ENCODE measurements at regions not wholly inside any gene's neighbourhood (a gene's known extent, or its start where the extent isn't known, plus 50 kb on each side); places are given as distances from the start of the nearest gene placed in this dataset.

DNA sequence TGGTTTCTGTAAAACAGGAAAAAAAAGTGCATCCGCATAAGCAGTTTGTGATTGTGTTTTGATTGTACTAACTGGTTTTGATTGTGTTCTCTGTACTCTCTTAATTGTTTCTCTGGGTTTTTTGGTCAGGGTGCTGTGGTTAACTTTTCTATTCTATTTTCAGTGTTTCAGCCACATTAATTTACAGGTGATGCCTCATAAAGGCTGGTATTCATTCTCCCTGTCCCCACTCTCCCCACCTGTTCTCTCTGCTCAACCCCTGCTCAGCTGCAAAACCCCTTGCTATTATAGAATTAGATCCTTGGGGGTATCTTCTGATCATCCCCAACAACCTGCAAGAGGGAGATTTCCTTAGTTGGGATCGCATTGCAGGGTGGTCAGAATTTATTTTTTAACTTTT is 285.4 kb upstream of the AZI2 start:
- Histone ChIP-seq H3K36me3 (no peaks in the 10 kb centered on the region), H3K4me1 (no peaks in the 10 kb centered on the region), H3K4me3 (no peak overlapping the region), H3K27me3 (no peaks in the 10 kb centered on the region), H3K27ac (replicated peaks in 1 of 4) (no peak overlapping the region), H3K9me3 (no peaks in the 10 kb centered on the region)
- DNase-seq (ENCODE audit: extremely low spot score), result no peak
- intact Hi-C loops (cut with DNase I), result no loop called here
- WGBS, result 96% methylated on average over 2 of the region's 2 CpGs
- no peak for TF ChIP-seq POLR2AphosphoS5 (IDR thresholded peaks at IDR 0.05)
- no peak for TF ChIP-seq EP300 (IDR thresholded peaks at IDR 0.05)
- no peak for TF ChIP-seq POLR2A (IDR thresholded peaks at IDR 0.05; ENCODE audit: low read depth)
- TF ChIP-seq, protein P1, sequence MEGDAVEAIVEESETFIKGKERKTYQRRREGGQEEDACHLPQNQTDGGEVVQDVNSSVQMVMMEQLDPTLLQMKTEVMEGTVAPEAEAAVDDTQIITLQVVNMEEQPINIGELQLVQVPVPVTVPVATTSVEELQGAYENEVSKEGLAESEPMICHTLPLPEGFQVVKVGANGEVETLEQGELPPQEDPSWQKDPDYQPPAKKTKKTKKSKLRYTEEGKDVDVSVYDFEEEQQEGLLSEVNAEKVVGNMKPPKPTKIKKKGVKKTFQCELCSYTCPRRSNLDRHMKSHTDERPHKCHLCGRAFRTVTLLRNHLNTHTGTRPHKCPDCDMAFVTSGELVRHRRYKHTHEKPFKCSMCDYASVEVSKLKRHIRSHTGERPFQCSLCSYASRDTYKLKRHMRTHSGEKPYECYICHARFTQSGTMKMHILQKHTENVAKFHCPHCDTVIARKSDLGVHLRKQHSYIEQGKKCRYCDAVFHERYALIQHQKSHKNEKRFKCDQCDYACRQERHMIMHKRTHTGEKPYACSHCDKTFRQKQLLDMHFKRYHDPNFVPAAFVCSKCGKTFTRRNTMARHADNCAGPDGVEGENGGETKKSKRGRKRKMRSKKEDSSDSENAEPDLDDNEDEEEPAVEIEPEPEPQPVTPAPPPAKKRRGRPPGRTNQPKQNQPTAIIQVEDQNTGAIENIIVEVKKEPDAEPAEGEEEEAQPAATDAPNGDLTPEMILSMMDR (IDR thresholded peaks at IDR 0.05), result no peak

DNA sequence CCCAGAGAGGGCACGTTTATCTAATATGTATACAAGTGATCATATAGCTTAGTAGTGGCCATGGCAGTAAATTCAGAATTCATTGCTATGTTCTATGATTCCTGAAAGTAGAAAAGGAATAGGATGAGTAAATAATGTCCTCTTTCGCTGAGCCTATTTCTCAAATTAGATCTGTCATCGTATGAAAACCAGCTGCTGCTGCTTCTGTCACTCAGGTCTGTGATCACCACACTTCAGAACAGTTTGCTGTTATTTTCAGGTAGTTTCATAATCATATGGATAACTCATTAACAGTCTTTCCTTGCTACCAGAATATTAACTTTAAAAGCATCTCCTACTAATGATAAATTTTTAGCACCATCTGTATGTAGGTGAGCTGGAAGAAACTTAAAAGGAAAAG is 289.1 kb upstream of the AZI2 start:
- H3K4me1 ChIP-seq, result no peaks in the 10 kb centered on the region
- no peaks in the 10 kb centered on the region for H3K36me3 ChIP-seq
- WGBS, result 62% methylated on average over 3 of the region's 3 CpGs
- TF ChIP-seq POLR2A (IDR thresholded peaks at IDR 0.05; ENCODE audit: low read depth) (no peak), EP300 (IDR thresholded peaks at IDR 0.05) (no peak), POLR2AphosphoS5 (IDR thresholded peaks at IDR 0.05) (no peak)
- TF ChIP-seq, protein P1 (IDR thresholded peaks at IDR 0.05), result no peak
- intact Hi-C loops (cut with DNase I), result no loop called here
- H3K27ac ChIP-seq (replicated peaks in 1 of 4), result no peak overlapping the region
- DNase-seq (ENCODE audit: extremely low spot score), result no peak
- H3K9me3 ChIP-seq, result no peaks in the 10 kb centered on the region
- no peak overlapping the region for H3K4me3 ChIP-seq
- no peaks in the 10 kb centered on the region for H3K27me3 ChIP-seq

DNA sequence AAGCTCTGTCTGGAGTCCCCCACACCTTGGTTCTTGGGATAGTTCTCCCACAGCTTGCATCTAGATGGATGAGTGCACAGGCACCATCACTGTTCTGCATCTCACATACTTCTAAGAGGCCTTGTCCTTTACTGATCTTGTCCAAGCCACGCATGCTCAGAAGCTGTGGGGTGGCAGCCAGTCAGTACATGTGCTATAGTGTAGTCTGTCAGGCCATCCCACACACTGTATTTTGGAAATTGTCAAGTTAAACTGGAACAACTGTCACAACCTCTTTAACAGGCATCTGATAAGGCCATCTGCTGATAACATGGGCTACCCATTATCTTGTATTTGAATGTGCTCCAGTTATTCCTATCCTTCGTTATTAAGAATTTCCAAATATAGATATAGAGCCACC is 296.5 kb upstream of the AZI2 start:
- H3K9me3 ChIP-seq, result no peaks in the 10 kb centered on the region
- no peaks in the 10 kb centered on the region for H3K4me1 ChIP-seq
- H3K27ac ChIP-seq (replicated peaks in 1 of 4), result no peak overlapping the region
- H3K4me3 ChIP-seq, result no peak overlapping the region
- intact Hi-C loops (cut with DNase I), result no loop called here
- DNase-seq (ENCODE audit: extremely low spot score), result no peak
- H3K36me3 ChIP-seq, result no peaks in the 10 kb centered on the region
- 95% methylated on average over 2 of the region's 2 CpGs for WGBS
- TF ChIP-seq, protein P1 (IDR thresholded peaks at IDR 0.05), result no peak
- no peak for TF ChIP-seq EP300 (IDR thresholded peaks at IDR 0.05)
- TF ChIP-seq POLR2A (IDR thresholded peaks at IDR 0.05; ENCODE audit: low read depth), result no peak
- no peak for TF ChIP-seq POLR2AphosphoS5 (IDR thresholded peaks at IDR 0.05)
- no peaks in the 10 kb centered on the region for H3K27me3 ChIP-seq

DNA sequence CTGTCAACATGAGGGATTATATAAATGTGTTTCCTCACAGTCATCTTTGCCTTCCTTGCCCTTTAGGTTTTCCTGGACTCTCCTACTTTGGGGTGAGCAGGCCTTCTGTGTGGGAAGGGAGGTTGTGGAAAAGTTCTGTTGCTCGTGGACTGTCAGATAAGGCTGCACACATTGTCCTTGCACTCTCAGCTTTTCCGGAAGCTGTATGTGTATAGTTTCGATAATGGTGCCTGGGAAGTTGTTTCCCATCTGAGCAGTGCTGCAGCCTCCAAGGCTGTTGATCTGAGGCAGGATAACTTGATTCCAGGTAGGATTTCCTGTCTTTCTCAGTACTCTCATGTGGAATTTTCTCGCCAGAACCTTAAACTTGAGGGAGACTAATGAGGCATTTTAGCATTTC is 297.8 kb upstream of the AZI2 start:
- Histone ChIP-seq H3K4me1 (no peaks in the 10 kb centered on the region), H3K27ac (replicated peaks in 1 of 4) (no peak overlapping the region), H3K36me3 (no peaks in the 10 kb centered on the region), H3K4me3 (no peak overlapping the region), H3K27me3 (no peaks in the 10 kb centered on the region), H3K9me3 (no peaks in the 10 kb centered on the region)
- intact Hi-C loops (cut with DNase I), result no loop called here
- no peak for TF ChIP-seq POLR2A (IDR thresholded peaks at IDR 0.05; ENCODE audit: low read depth)
- TF ChIP-seq EP300 (IDR thresholded peaks at IDR 0.05), result no peak
- TF ChIP-seq, protein P1 (IDR thresholded peaks at IDR 0.05), result no peak
- TF ChIP-seq POLR2AphosphoS5 (IDR thresholded peaks at IDR 0.05), result no peak
- DNase-seq (ENCODE audit: extremely low spot score), result no peak
- WGBS, result 86% methylated on average over 4 of the region's 4 CpGs

DNA sequence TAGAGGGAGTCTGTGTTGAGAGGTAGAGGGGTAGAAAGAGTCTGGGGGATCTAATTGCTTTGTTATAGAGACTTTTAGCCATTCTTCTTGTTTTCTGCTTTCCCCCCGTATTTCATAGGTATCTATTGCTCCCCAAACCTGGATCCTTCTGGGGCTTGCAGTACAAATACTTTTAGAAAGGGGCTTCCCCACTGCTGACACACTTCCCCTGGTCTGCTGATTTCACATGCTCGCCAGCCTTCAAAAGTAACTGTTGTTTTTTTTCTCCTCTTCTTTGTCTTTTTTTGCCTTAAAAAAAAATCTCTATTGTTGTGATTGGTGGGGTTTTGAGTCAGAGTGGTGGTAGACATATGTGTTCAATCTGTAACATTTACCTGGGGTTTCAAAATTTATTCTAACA is 300.6 kb upstream of the AZI2 start:
- no peak for DNase-seq (ENCODE audit: extremely low spot score)
- TF ChIP-seq POLR2AphosphoS5 (IDR thresholded peaks at IDR 0.05), result no peak
- TF ChIP-seq, protein P1 (IDR thresholded peaks at IDR 0.05), result no peak
- no peak for TF ChIP-seq EP300 (IDR thresholded peaks at IDR 0.05)
- TF ChIP-seq POLR2A (IDR thresholded peaks at IDR 0.05; ENCODE audit: low read depth), result no peak
- intact Hi-C loops (cut with DNase I), result no loop called here
- WGBS, result 89% methylated on average over 2 of the region's 2 CpGs
- Histone ChIP-seq H3K4me1 (no peaks in the 10 kb centered on the region), H3K36me3 (no peaks in the 10 kb centered on the region), H3K27me3 (no peaks in the 10 kb centered on the region), H3K27ac (replicated peaks in 1 of 4) (no peak overlapping the region), H3K9me3 (no peaks in the 10 kb centered on the region), H3K4me3 (no peak overlapping the region)

Data from esophagus muscularis mucosa (tissue), 4 donors.